ENCODE measurements at regions not wholly inside any gene's neighbourhood (a gene's known extent, or its start where the extent isn't known, plus 50 kb on each side); places are given as distances from the start of the nearest gene placed in this dataset.
"Not testable (repeated sequence)": the region's sequence is repeated elsewhere in the genome, so short reads cannot be mapped to it uniquely, and the experiment has no call there.

- no peak for DNase-seq (ENCODE audit: low read depth)
Measured at GRCh38 chr3:106398891-106399600, 530.2 kb upstream of the CBLB start.

DNA sequence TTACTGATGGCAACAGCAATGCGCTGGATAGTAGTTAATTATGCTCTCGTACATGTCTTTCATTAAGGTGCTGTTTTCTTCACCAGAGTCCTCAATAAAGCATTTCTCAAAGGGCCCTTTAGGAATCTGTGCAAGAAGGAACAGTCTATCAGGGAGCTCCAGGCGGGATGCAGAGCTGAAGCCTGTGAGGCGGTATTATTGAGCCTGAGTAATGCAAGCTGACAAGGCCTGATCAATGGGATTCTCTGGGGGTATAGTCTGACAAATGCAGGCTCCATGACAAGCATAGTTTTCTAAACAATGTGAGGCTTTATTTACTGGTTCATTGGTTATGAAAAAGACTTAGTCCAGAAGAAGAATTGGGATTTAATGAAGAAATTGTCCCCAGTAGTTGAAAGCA, 530.9 kb upstream of the CBLB start:
- DNase-seq (ENCODE audit: low read depth) = no peak

DNA sequence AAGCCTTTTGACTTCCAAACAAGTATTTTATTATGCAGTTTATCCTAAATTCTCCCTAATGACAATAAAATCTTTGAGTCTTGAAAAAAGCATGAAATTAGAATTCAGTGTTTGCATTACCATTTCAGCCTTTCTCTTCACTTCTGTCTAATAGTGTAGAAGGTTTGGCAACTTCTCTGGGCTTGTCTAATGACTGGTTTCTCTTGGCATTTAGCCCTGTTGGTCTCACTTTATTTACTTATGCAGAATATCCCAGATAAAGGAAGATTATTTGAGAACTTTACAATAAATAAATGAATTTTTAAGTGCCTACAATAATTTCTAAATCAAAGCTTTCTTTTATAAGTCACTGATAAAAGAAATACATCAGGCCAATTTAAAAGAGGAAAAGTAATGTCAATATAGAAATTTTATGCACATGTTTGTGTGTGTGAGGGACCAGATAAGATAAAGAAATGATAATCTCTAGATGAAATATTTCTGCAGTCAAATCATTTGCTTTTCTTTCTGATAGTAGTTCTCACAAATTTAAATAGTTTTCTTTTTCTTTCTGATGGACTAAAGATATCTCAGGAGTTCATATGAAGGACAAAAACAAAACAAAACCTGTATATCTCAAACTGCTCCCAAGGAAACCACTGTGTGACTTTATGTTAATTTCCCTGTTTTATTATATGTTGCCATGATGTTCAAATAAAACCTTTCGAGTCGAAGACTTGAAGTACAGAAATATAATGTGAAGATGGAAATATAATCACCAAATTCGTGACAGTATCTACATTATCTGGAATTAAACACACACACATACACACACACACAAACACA, 533.1 kb upstream of the CBLB start:
- no peak for DNase-seq (ENCODE audit: low read depth)

GRCh38 chr3:106403371-106404145, 534.7 kb upstream of the CBLB start:
- no peak for DNase-seq (ENCODE audit: low read depth)

GRCh38 chr3:106413683-106414082, 544.9 kb upstream of the CBLB start:
- DNase-seq (ENCODE audit: low read depth) = no peak

DNA sequence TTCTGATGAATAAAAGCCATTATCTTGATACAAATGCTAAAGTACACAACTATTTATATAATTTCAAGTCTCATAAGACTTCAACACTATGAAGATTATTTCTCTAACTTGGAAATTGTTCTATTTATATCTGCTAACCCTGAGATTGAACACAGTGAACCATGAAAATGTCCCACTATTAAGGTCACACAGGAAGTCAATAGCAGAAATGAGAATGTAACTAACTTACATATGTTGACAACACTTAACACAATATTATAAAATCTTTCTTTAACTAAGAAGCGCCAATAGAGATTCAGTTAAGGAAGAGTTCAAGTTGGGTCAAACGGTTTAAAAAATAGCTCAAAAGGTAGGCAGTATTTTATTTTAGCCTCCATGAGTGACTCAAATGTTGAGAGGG, 551.8 kb upstream of the CBLB start:
- DNase-seq (ENCODE audit: low read depth) = no peak

DNA sequence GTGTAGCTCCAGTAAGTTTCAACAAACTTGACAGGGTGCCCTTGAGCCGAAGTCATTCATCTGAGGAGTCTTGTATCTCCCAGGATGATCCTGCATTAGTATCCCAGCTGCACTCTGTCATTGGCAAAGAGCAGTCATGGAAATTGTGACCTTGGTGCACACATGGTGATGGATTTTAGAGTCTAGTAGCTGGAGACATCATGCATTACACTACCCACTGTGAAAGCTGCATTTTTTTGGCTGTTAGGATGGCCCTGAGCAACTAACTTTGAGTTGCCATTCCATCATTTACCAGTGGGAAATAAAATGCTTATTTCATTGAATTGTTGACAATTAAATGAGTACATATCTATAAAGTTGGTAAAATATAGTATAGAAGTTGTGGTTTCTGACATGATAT, 552.6 kb upstream of the CBLB start:
- DNase-seq (ENCODE audit: low read depth) = no peak

GRCh38 chr3:106421909-106422308, 553.1 kb upstream of the CBLB start:
- no peak for DNase-seq (ENCODE audit: low read depth)

DNA sequence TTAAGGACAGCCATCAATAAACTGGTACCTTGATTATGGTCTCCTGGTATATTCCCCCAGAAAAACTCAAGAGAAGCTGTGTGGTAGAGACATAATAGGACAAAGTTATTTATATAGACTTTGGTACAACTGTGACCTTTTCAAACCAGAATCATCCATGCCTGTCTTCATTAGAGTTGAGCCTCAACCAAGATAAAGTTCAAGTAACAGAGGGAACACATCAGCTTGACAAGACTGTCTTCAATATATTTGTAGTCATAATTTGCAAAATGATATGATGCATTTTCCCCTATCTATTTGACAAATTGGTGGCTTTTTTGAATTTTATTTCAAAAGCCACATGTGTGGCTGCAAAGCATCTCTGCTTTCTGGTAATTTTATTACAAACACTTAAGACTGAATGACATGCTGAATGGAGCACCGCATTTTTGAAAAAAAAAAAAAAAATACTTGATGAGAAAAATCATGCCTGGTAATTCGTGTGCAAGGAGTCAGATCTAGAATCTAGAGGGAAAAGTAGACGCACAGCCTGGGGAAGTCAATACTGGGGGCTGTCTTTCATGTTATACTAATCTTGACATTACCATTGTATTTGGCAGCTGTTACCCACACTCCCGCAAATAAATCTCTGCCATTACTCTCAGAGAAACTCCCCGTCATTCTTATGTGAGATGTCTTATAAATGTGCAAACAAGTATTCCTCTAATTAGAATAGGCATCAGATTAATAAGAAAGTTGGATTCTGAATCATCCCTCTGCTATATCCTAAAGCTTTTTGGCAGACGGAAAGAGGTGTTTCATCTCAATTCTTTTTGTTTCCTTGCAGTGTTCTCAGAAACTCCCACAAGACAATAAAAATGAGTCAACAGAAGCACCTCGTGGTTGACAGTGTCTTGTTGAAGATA, 554.8 kb upstream of the CBLB start:
- no peak for DNase-seq (ENCODE audit: low read depth)

GRCh38 chr3:106425026-106425425, 556.2 kb upstream of the CBLB start:
- DNase-seq (ENCODE audit: low read depth) = no peak

- DNase-seq (ENCODE audit: low read depth) = no peak
Measured at GRCh38 chr3:106425916-106426315, 557.1 kb upstream of the CBLB start.

DNA sequence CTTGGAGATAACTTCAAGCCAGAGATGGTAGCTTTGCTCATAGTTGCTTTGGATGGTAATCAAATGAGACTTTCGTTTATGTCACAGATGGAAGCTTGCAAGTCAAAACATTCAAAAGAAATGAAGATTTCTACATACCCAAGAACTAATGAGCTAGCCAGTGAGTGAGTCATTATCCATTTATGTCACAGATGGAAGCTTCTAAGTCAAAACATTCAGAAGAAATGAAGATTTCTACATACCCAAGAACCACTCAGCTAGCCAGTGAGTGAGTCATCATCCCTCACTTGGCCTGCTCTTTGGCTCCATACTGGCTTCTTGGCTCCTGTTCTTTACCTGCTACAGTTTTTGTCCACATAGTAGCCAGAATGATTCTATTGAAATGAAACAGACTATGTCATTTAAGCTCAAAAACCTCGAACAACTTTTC, 559.8 kb upstream of the CBLB start:
- DNase-seq (ENCODE audit: low read depth) = no peak

- no peak for DNase-seq (ENCODE audit: low read depth)
Measured at GRCh38 chr3:106431721-106432120, 562.9 kb upstream of the CBLB start.

DNA sequence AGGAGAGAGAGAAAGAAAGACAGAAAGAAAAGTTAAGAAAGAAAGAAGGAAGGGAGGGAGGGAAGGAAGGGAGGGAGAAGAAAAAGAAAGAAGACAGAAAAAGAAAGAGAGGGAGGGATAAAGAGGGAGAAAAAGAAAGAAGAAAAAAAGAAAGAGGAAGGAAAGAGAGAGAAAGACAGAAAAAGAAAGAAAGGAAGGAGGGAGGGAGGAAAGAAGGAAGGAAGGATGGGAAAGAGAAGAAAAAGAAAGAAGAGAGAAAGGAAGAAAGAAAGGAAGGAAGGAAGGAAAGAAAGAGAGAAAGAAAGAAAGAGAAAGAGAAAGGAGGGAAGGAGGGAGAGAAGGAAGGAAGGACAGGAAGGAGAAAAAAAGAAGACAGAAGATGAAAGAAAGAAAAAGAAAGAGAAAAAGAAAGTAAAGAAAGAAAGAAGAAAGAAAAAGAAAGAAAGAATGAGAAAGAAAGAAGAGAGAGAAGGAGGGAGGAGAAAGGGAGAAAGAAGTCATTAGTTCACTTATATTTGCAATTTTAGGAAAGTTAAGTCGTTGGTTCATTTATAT, 567.2 kb upstream of the CBLB start:
- no peak for DNase-seq (ENCODE audit: low read depth)

GRCh38 chr3:106438887-106439286, 570.1 kb upstream of the CBLB start:
- no peak for DNase-seq (ENCODE audit: low read depth)

DNA sequence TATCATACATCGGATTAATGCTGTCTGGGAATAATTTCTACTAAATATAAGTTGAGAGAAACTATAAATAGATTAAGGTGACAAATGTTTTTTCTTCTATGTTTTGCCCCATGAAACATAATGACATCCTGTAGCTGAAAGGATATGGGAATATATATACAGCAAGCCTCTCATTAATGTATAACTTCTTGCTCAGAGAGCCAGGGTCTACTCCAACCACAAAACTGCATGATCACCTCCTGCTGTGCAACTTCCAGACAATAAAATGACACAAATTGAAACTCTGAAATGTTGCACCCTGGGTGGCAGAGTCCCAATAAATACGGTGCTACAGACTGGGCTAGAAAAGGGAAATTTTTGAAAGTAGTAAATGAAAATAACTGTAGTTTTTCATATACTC, 571.9 kb upstream of the CBLB start:
- no peak for DNase-seq (ENCODE audit: low read depth)

GRCh38 chr3:106446271-106446670, 577.5 kb upstream of the CBLB start:
- DNase-seq (ENCODE audit: low read depth) = no peak

- no peak for DNase-seq (ENCODE audit: low read depth)
Measured at GRCh38 chr3:106447723-106448301, 579.0 kb upstream of the CBLB start.

DNA sequence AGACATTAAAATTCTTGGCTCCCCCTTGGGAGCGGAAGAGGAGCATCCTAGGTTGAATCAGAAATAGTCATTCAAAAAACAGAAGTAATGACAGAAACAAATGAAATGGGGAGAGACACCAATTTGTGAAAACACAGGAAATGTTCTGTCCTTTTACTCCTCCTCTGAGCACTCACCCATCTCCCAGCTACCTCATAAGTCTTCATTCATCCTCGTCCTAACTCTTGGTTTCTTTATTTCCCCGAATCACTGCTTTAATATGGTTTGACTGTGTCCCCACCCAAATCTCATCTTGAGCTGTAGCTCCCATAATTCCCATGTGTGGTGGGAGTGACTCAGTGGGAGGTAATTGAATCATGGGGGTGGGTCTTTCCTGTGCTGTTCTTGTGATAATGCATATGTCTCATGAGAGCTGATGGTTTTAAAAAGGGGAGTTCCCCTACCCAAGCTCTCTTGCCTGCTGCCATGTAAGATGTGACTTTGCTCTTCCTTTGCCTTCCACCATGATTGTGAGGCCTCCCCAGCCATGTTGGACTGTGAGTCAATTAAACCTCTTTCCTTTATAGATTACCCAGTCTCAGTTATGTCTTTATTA, 579.7 kb upstream of the CBLB start:
- not testable (repeated sequence) for DNase-seq (ENCODE audit: low read depth)

GRCh38 chr3:106452096-106452495, 583.3 kb upstream of the CBLB start:
- DNase-seq (ENCODE audit: low read depth) = no peak

DNA sequence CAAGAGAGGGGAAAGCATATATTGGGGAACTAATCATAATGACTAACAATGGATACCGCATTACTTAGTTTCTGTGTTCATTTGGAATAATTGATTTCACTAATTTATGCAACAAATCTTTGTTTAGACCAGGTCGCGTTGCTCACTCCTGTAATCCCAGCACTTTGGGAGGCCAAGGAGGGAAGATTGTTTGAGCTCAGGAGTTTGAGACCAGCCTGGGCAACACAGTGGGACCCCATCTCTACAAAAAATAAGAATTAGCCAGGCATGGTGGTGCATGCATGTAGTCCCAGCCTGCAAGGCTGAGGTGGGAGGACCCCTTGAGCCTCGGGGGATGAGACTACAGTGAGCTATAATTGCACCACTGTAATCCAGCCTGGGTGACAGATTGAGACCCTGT, 585.7 kb upstream of the CBLB start:
- DNase-seq (ENCODE audit: low read depth) = no peak
